Sigmoid colon (tissue), 6 donors: ENCODE measurements at regions not wholly inside any gene's neighbourhood (a gene's known extent, or its start where the extent isn't known, plus 50 kb on each side); places are given as distances from the start of the nearest gene placed in this dataset.

Source experiments
- DNase-seq: peaks from one replicate; pipeline ENCODE4 v3.0.0-alpha.2; 2019
- H3K27ac ChIP-seq, 4 donors: fragments of 200-600 bp; sonication (generic); one replicate each; pipeline ENCODE4 v1.5.1; 2016 to 2019; ENCODE audit warnings: mild to moderate bottlenecking in 1 of 4
- H3K27me3 ChIP-seq, 3 donors: fragments of 200-600 bp; sonication (generic); one replicate each; pipeline ENCODE4 v1.5.1; 2019; ENCODE audit warnings: mild to moderate bottlenecking in 1 of 3
- H3K36me3 ChIP-seq, 4 donors: fragments of 200-600 bp; sonication (generic); one replicate each; pipeline ENCODE4 v1.5.1; 2016 to 2019
- H3K4me1 ChIP-seq, 4 donors: fragments of 200-600 bp; sonication (generic); one replicate each; pipeline ENCODE4 v1.5.1; 2017 to 2019
- H3K4me3 ChIP-seq, 4 donors: fragments of 200-600 bp; sonication (generic); one replicate each; pipeline ENCODE4 v1.5.1; 2017 to 2019; ENCODE audit warnings: mild to moderate bottlenecking in 2 of 4, moderate library complexity in 1 of 4
- H3K9me3 ChIP-seq, 4 donors: fragments of 200-600 bp in 3 of 4; sonication (generic) in 3 of 4; one replicate each; pipeline versions ENCODE4 v1.5.1 to v1.6.1; 2013 to 2019
- EP300 ChIP-seq, 4 donors: sonication (generic); formaldehyde crosslinking; IDR thresholded peaks; one replicate each; pipeline ENCODE4 v1.6.1; 2017; ENCODE audit warnings: antibody characterized with exemption in 4 of 4
- POLR2A ChIP-seq, 2 donors: fragments of 450-650 bp; IDR thresholded peaks; one replicate each; pipeline ENCODE4 v1.6.1; 2016; ENCODE audit warnings: antibody characterized with exemption in 2 of 2, mild to moderate bottlenecking in 2 of 2, moderate library complexity in 2 of 2
- POLR2AphosphoS5 ChIP-seq, 4 donors: sonication (generic); formaldehyde crosslinking; IDR thresholded peaks; one replicate each; pipeline ENCODE4 v1.6.1; 2017; ENCODE audit warnings: antibody characterized with exemption in 4 of 4
- WGBS, 2 donors: extraction: QIAGEN DNeasy Blood & Tissue Kit; methylation state at CpG; one replicate each; pipeline ENCODE4 v1.1.7; 2013; 5-methylcytosine and 5-hydroxymethylcytosine counted together
- intact Hi-C: fragments of 100-400 bp; cut with DNase I; formaldehyde crosslinking; loops from one replicate; pipeline ENCODE4 v1.15.1; 2023
- TF ChIP-seq, protein P1 (sequence below), 4 experiments: fragments of 450-650 bp in 3 of 4; fragments of 200-600 bp in 1 of 4; IDR thresholded peaks; one replicate each; pipeline ENCODE4 v1.5.1; 2016 to 2019; ENCODE audit warnings: antibody characterized with exemption in 4 of 4, mild to moderate bottlenecking in 3 of 4, moderate library complexity in 2 of 4
- donor health status: healthy with polysubstance abuse.
- donor health status: healthy.

DNA sequence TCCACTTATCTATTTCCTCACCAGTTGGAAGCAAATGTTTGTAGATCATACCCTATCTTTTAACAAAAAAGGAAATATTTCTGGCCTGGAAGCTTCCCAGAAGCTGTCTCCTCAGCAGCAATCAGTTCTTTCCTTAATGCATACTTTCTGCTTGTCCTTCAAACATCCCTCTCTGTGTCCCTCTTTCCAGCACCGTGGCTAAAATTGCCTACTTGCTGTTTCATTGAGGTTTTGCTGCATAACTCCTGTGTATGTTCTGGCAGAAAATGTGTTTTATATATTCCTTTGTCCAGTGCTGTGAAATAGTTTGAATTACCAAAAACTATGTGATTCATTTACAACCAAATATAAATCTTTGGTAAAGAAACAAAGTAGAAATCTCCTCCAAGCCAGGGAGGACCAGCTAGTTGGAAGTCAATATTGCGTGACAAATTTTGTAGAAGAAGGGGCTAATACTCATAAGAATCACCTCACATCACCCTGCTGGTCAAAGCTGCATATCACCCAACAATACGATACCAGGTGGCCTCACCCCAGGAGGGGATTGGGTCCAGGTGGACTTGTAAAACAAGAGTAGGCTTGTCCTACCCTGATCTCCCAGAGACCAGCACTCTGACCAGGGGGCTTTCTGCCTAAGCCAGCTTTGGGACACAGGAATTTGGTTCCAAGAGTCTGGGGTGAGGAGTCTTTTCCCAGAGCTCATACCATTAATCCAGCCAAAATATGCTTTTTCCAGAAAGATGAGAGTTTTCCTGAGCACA is 198.4 kb upstream of the SNX2 start:
- Histone ChIP-seq H3K9me3 (no peaks in the 10 kb centered on the region), H3K27me3 (no peaks in the 10 kb centered on the region), H3K4me3 (no peak overlapping the region), H3K36me3 (no peaks in the 10 kb centered on the region), H3K27ac (no peak overlapping the region), H3K4me1 (no peaks in the 10 kb centered on the region)
- 82 to 83% methylated on average over 3 of the region's 3 CpGs for WGBS, 2 donors
- TF ChIP-seq EP300 (IDR thresholded peaks at IDR 0.05): no peak
- DNase-seq: no peak
- intact Hi-C loops: no loop called here

DNA sequence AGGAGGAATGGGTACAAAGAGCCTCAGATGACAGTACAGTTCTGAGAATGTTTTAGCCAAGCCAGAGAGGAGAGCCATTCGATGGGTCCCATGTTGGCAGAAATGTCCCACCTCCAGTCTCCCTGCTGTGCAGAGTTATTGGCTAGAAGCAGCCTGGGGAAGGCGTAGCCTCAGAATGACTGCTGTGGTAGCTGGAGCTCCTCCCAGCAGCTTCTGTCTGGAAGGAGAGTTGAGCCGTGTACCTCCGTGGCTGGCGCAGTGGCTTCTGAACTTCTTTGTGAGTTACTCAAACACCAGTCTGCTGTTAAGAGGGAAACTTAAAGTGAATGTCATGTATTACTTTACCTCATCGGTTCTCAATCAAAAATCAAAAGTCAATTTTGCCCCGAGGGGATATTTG is 193.3 kb upstream of the SNX2 start:
- Histone ChIP-seq H3K9me3 (no peaks in the 10 kb centered on the region), H3K4me1 (peaks cover 0 to 22% (median 15%) of the 10 kb centered on the region in 4 donors), H3K27ac (no peak overlapping the region), H3K4me3 (no peak overlapping the region), H3K27me3 (no peaks in the 10 kb centered on the region), H3K36me3 (no peaks in the 10 kb centered on the region)
- intact Hi-C loops: no loop called here
- DNase-seq: no peak
- TF ChIP-seq EP300 (IDR thresholded peaks at IDR 0.05) (no peak), POLR2A (IDR thresholded peaks at IDR 0.05) (no peak), POLR2AphosphoS5 (IDR thresholded peaks at IDR 0.05) (no peak)
- TF ChIP-seq, protein P1, sequence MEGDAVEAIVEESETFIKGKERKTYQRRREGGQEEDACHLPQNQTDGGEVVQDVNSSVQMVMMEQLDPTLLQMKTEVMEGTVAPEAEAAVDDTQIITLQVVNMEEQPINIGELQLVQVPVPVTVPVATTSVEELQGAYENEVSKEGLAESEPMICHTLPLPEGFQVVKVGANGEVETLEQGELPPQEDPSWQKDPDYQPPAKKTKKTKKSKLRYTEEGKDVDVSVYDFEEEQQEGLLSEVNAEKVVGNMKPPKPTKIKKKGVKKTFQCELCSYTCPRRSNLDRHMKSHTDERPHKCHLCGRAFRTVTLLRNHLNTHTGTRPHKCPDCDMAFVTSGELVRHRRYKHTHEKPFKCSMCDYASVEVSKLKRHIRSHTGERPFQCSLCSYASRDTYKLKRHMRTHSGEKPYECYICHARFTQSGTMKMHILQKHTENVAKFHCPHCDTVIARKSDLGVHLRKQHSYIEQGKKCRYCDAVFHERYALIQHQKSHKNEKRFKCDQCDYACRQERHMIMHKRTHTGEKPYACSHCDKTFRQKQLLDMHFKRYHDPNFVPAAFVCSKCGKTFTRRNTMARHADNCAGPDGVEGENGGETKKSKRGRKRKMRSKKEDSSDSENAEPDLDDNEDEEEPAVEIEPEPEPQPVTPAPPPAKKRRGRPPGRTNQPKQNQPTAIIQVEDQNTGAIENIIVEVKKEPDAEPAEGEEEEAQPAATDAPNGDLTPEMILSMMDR (IDR thresholded peaks at IDR 0.05): no peak
- 72 to 76% methylated on average over 7 of the region's 7 CpGs for WGBS, 2 donors

DNA sequence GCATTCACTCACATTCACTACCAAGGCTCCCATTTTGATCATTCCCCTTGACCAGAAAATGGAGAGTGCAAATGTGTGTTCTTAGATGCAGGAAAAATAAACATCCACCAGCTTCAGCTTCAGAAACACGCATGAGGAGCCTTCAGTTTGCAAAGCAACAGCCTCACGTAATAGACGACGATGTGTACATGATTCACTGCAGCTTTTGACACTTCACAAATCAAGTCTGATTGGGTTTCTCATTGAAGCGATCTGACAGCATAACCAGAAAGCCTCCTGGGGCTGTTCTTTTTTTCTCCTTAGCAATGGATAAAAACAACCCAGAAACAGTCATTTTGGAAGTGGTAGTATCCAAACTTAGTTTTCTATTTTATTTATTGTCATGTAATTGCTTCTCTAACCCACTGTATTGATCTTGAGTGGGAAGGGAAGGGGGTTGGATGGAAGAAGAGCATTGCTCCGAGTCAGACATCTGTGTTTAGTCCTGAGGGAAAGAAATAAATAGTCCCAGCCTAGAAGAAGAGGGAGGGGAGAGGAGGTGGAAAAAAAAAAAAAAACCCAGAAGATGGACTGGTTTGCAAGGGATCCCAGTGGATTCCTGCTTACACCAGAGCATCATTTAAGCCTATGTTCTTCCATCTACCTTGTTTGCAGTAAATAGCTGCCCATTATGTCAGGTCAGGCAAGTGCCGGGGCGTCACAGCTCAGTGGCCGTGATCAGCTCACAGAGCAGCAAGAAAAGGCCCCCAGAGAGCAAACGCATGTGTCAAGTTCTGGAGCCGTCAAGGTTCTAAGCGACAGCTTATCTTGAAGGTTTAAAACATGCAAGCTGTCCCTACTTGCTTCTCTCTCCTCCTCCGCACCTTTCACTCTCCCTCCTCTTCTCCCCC is 190.2 kb upstream of the SNX2 start:
- DNase-seq: no peak
- WGBS, 2 donors: 63 to 65% methylated on average over 13 of the region's 13 CpGs
- peaks cover 0 to 22% (median 15%) of the 10 kb centered on the region in 4 donors for H3K4me1 ChIP-seq
- H3K9me3 ChIP-seq: no peaks in the 10 kb centered on the region
- H3K4me3 ChIP-seq: no peak overlapping the region
- H3K27ac ChIP-seq: no peak overlapping the region
- TF ChIP-seq POLR2A (IDR thresholded peaks at IDR 0.05): no peak
- TF ChIP-seq, protein P1 (IDR thresholded peaks at IDR 0.05): no peak
- TF ChIP-seq EP300 (IDR thresholded peaks at IDR 0.05): no peak
- TF ChIP-seq POLR2AphosphoS5 (IDR thresholded peaks at IDR 0.05): no peak
- H3K27me3 ChIP-seq: no peaks in the 10 kb centered on the region
- no peaks in the 10 kb centered on the region for H3K36me3 ChIP-seq
- intact Hi-C loops: no loop called here

DNA sequence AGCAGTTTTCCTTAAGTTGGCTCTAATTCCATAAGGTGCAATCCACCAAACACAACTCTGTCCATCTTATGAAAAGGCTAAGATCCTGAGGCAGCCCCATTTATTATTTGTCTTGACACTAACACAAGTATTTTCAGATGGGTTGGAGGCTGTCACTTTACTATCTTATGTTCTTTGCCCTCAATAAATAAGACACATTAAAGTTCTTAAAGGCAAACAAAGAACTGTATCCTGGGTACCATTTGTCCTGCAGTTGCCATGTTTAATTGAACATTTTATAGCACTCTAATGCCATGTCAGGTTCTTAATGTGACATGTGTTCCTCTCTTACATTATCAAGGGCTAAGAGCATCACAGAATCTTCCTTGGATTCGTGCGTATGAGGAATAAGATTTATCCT is 189.5 kb upstream of the SNX2 start:
- DNase-seq: no peak
- H3K4me1 ChIP-seq: peaks cover 0 to 22% (median 15%) of the 10 kb centered on the region in 4 donors
- intact Hi-C loops: no loop called here
- H3K9me3 ChIP-seq: no peaks in the 10 kb centered on the region
- no peak overlapping the region for H3K4me3 ChIP-seq
- no peaks in the 10 kb centered on the region for H3K36me3 ChIP-seq
- TF ChIP-seq, protein P1 (IDR thresholded peaks at IDR 0.05): no peak
- TF ChIP-seq POLR2A (IDR thresholded peaks at IDR 0.05) (no peak), EP300 (IDR thresholded peaks at IDR 0.05) (no peak)
- WGBS, 2 donors: 44 to 72% methylated on average over 2 of the region's 2 CpGs
- H3K27ac ChIP-seq: no peak overlapping the region
- H3K27me3 ChIP-seq: no peaks in the 10 kb centered on the region

DNA sequence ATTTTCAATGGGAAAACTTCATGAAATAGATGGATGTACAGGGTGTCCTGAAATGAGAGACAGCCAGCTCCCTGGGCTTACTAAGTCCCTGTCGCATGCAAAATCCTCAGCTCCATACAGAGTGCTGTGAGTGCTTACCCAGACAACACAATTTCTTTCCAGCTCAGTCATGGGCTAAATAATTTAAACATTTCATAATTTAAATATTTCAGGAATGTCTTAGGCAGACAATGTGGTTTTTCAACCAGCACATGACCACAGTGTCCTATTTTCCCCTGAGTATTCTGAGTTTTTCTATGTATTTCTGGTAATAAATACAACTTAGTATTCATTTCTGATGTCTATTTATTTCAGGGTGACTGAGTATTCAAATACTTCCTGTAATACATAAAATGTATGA is 188.5 kb upstream of the SNX2 start:
- TF ChIP-seq EP300 (IDR thresholded peaks at IDR 0.05): no peak
- TF ChIP-seq, protein P1 (IDR thresholded peaks at IDR 0.05): no peak
- no peak for TF ChIP-seq POLR2A (IDR thresholded peaks at IDR 0.05)
- no peak for TF ChIP-seq POLR2AphosphoS5 (IDR thresholded peaks at IDR 0.05)
- no peak for DNase-seq
- 80 to 91% methylated on average over 1 of the region's 1 CpG for WGBS, 2 donors

More for the DNA sequence above, 188.5 kb upstream of the SNX2 start:
- H3K27ac ChIP-seq: no peak overlapping the region
- H3K4me1 ChIP-seq: peaks cover 0 to 22% (median 15%) of the 10 kb centered on the region in 4 donors
- no peak overlapping the region for H3K4me3 ChIP-seq
- H3K27me3 ChIP-seq: no peaks in the 10 kb centered on the region
- no peaks in the 10 kb centered on the region for H3K9me3 ChIP-seq
- intact Hi-C loops: no loop called here
- H3K36me3 ChIP-seq: no peaks in the 10 kb centered on the region
